ENCODE measurements at regions not wholly inside any gene's neighbourhood (a gene's known extent, or its start where the extent isn't known, plus 50 kb on each side); places are given as distances from the start of the nearest gene placed in this dataset.

- no peak for DNase-seq (ENCODE audit: low read depth)
- no peak for TF ChIP-seq CTCF (IDR thresholded peaks at IDR 0.05; ENCODE audit: control insufficient read depth, insufficient read depth, low read depth, low read length, missing control alignments)
- no peak overlapping the region for H3K4me3 ChIP-seq (ENCODE audit: control insufficient read depth, low read depth, low read length)
Observed at GRCh38 chr3:72278349-72279067, 493.6 kb upstream of the PROK2 start.

GRCh38 chr3:72277710-72278109, 492.8 kb upstream of the PROK2 start:
- DNase-seq (ENCODE audit: low read depth), result no peak

GRCh38 chr3:72276806-72277205, 491.9 kb upstream of the PROK2 start:
- no peak overlapping the region for H3K4me3 ChIP-seq (ENCODE audit: control insufficient read depth, low read depth, low read length)
- TF ChIP-seq CTCF (IDR thresholded peaks at IDR 0.05; ENCODE audit: control insufficient read depth, insufficient read depth, low read depth, low read length, missing control alignments), result no peak
- no peak for DNase-seq (ENCODE audit: low read depth)

More at GRCh38 chr3:72277710-72278109, 492.8 kb upstream of the PROK2 start:
- no peak overlapping the region for H3K4me3 ChIP-seq (ENCODE audit: control insufficient read depth, low read depth, low read length)
- no peak for TF ChIP-seq CTCF (IDR thresholded peaks at IDR 0.05; ENCODE audit: control insufficient read depth, insufficient read depth, low read depth, low read length, missing control alignments)

- H3K4me3 ChIP-seq (ENCODE audit: control insufficient read depth, low read depth, low read length), result no peak overlapping the region
- no peak for DNase-seq (ENCODE audit: low read depth)
- no peak for TF ChIP-seq CTCF (IDR thresholded peaks at IDR 0.05; ENCODE audit: control insufficient read depth, insufficient read depth, low read depth, low read length, missing control alignments)
Observed at GRCh38 chr3:72275331-72275751, 490.4 kb upstream of the PROK2 start.

- DNase-seq (ENCODE audit: low read depth), result peak; percentile 61
- no peak overlapping the region for H3K4me3 ChIP-seq (ENCODE audit: control insufficient read depth, low read depth, low read length)
- TF ChIP-seq CTCF (IDR thresholded peaks at IDR 0.05; ENCODE audit: control insufficient read depth, insufficient read depth, low read depth, low read length, missing control alignments), result no peak
Observed at GRCh38 chr3:72274493-72275330, 489.8 kb upstream of the PROK2 start.

- no peak for TF ChIP-seq CTCF (IDR thresholded peaks at IDR 0.05; ENCODE audit: control insufficient read depth, insufficient read depth, low read depth, low read length, missing control alignments)
- DNase-seq (ENCODE audit: low read depth), result peak; percentile 68
- no peak overlapping the region for H3K4me3 ChIP-seq (ENCODE audit: control insufficient read depth, low read depth, low read length)
Observed at GRCh38 chr3:72273615-72274014, 488.7 kb upstream of the PROK2 start.

Data from AG09309 (cell line).